HG03025 (cell line): ENCODE measurements at regions not wholly inside any gene's neighbourhood (a gene's known extent, or its start where the extent isn't known, plus 50 kb on each side); places are given as distances from the start of the nearest gene placed in this dataset.

Source experiments
- ATAC-seq: cut with Tn5 transposase; IDR thresholded peaks from one replicate; pipeline ENCODE4 v1.9.1; 2021; ENCODE audit warnings: mild to moderate bottlenecking, moderate library complexity; ENCODE audit not compliant: unreplicated experiment, low FRiP score

DNA sequence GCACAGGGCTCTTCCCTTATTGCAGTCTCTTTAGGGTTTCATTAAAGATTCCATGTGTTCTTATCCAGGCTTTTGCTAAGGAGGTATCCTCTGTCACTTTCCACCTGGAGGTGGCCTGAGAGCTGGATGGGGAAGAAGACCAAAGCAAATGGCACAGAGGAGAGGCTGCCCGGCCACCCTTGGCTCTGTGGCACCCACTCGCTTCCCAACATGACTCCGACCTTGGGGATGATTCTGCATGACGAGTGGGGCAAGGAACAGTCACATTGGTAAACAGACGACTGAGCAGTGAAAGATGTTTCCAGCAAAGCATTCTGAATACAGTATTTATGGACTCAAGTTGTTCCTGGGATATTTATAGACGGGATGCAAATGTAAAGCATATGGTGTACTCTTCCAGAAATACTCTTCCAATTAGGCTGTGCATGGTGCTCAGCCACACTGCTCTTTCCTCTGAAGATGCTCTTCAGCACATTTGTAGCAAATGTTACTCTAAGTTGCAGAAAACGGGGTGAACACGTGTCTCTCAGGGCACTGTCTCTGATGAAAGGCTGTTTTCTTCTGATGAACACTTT is 377.1 kb upstream of the HS6ST1 start:
- ATAC-seq = no peak

GRCh38 chr2:128696421-128696820 is 377.8 kb upstream of the HS6ST1 start:
- ATAC-seq = no peak

DNA sequence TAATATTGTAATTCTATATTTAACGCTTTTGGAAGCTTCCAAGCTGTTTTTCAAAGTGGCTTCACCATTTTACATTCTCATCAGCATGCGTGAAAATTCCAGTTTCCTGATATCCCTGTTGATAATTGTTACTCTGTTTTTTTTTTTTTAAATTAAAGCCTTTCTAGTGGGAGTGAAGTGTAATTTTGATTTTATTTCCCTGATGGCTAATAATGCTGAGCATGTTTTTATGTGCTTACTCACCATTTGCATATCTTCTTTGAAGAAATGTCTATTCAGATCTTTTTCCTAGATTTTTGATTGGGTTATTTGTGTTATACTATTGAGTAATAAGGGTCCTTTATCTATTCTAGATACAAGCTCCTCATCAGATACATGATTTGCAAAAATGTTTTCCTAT is 382.8 kb upstream of the HS6ST1 start:
- ATAC-seq = no peak

GRCh38 chr2:128702616-128703015 is 383.9 kb upstream of the HS6ST1 start:
- no peak for ATAC-seq

GRCh38 chr2:128708106-128708816 is 389.6 kb upstream of the HS6ST1 start:
- no peak for ATAC-seq

DNA sequence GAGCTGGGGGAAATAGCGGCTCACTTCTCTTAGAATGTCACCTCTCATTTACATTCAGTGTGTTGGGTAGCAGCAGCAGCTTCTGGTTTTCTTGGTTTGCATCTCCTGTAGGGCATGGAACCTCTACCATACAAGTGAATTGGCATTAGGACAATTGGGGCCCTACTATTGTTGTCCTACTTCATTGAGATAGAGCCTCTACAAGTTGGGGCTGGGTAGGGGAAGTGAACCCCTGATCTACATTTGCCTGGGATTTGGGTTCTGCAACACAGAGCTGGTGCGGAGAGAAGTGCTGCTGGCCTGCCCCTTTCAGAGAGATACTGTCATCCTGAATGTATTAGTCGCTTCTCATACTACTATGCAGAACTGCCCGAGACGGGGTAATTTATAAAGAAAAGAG is 391.6 kb upstream of the HS6ST1 start:
- no peak for ATAC-seq

DNA sequence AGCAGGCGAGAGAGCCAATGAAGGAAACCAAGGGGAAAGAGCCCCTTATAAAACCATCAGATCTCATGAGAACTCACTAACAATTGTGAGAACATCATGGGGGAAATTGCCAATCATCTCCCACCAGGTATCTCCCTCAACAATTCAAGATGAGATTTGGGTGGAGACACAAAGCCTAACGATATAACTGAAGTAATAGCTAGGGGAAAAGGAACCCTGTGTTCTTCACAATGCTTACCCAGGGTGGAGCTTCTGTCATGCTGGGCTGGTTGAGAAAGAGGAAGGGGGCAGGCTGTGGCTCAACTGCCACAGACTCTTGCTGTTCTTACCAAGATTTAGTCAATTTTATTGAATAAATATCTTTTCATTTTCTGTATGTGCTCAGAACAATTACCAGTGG is 392.1 kb upstream of the HS6ST1 start:
- ATAC-seq = no peak

- ATAC-seq = no peak
Measured at GRCh38 chr2:128714285-128714684, 395.6 kb upstream of the HS6ST1 start.

GRCh38 chr2:128714851-128715312 is 396.2 kb upstream of the HS6ST1 start:
- no peak for ATAC-seq

DNA sequence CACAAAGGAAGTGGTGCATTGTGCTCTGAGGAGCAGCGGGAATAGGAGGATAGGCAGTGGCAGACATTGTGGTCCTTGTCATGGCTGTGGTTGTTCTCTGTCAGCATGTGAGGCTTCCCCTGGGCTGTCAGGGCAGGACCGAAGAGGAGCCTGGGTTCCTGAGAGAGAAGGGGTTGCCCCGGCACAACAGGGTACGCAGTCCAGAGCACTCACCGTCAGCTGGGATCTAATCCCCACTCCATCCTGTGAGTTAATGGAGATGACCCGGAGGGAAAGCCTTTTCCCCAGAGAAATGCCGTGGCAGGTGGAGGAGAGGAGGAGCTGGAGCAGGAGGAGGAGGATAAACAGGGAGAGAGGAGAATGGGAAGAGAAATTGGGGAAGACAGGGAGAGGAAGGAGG is 396.7 kb upstream of the HS6ST1 start:
- no peak for ATAC-seq

GRCh38 chr2:128716299-128716721 is 397.6 kb upstream of the HS6ST1 start:
- no peak for ATAC-seq

DNA sequence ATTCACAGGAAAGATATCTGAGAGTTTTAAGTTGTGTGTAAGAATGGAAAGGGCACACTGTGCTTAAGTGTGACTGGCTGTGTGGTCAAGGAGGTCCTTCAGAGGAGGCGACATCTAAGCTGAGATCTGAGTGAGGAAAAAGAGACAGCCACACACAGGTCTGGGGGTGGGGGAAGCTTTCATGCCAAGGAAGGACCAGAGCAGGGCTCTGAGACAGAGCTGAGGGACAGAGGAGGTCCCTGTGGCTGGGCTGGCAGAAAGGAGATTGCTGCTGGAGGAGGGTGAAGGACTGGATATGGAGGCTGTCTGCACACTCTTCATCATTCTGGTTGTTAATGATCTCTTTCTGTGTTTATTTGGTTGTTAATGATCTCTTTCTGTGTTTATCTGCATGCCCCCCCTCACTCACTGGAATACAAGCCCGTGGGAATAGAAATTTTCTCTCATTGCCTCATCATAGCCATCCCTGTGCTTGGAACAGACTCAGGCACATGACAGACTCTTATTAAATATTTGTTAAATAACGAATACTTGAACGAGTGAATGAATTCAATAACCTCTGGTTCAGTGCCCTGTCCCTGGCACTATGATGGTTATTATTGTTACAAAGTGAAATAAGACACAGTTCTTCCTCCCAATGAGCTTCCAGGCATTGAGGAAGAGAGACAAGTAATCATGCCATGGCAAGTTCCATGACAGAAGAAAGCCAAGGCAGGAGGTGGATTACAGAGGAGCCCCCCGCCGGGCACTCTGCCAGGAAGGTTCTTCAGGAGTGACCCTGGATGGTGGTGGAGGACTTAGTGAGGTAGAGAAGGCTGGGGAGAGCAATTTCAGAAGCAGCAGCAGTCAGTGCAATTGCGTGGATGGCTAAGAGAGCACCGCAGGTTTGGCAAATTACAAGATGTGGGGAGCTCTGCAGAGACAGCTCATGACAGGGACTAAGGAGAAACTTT is 399.4 kb upstream of the HS6ST1 start:
- no peak for ATAC-seq

DNA sequence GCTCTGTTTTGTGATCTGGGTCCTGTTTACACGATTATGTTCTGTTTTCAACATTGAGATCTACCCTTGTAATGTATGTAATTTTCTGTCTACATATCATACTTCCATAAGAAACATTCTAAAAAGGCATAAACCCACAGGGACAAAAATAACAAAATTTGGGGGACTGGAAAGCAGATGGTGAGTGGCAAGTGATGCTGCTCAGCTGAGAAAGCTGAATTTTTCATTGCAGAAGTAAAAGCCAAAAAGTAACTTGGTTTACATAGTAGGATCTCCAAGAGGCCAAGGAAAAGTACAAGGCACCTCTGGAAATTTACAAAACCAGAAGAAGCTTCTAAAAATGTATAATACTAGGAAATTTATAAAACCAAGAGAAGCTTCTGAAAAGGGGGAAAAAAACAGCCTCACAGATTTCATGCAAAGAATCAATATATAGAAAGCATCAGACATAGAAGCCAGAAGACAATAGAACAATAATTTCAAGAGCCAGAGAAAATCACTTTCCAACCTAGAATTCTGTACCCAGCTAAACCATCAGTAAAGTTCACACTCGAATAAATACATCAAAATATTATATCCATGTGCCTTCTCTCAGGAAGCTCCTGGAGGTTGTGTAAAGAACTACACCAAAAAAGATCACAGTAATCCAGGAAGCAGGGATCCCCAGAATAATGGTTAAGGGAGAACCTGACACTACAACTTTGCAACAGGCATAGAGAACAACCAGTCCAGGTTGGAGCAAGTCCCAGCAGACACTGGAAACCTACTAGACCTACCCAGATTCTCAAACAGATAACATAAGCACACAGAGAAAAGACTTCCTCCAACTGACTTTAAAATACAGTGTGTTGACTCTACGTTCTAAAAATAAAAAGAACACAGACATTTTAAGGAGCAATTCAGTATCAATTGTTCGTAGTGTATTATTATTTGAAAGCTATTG is 401.7 kb upstream of the HS6ST1 start:
- no peak for ATAC-seq

GRCh38 chr2:128721096-128721495 is 402.4 kb upstream of the HS6ST1 start:
- ATAC-seq = no peak

DNA sequence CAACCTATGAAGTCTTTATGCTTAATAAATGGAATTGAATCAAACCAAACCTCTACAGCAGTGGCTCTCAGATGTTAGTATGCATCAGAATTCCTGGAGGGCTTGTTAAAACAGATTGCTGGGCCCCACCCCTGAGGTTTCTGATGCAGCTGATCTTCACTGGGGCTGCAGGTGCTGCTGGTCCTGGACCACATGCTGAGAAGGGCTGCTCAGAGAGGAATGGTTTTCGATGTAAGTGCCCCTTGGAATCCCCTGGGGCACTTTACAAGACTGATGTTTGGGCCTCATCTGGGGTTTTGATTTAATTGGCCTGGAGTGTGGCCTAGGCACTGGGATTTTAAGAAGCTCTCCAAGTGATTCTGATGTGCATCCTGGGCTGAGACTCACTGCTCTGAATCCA is 403.8 kb upstream of the HS6ST1 start:
- ATAC-seq = no peak

GRCh38 chr2:128724547-128724946 is 405.9 kb upstream of the HS6ST1 start:
- ATAC-seq = no peak

- ATAC-seq = no peak
Measured at GRCh38 chr2:128724972-128725371, 406.3 kb upstream of the HS6ST1 start.

GRCh38 chr2:128726236-128726635 is 407.6 kb upstream of the HS6ST1 start:
- no peak for ATAC-seq

- no peak for ATAC-seq
Measured at GRCh38 chr2:128726911-128727310, 408.2 kb upstream of the HS6ST1 start.

DNA sequence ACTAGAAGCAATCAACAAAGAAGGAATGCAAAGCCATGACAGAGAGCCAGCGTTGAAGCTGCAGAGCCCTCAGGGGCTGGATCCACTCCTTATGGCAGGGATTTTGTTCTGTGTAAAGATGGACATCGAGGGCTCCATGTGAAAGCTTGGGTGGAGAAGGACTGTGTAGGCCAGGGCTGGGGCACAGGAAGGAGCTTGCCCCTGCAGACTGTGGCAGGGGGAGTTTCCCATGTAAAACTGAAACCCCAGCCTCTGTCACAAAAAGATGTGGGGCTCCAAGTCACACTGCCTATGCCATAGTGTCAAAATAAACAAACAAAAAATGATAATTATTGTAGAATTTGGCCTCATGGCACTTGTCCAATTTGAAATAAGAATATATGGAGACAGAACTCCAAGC is 408.7 kb upstream of the HS6ST1 start:
- no peak for ATAC-seq
